IMR-90 (cell line): ENCODE measurements at regions not wholly inside any gene's neighbourhood (a gene's known extent, or its start where the extent isn't known, plus 50 kb on each side); places are given as distances from the start of the nearest gene placed in this dataset.

Source experiments
- ATAC-seq: fragments of 200-7000 bp; cut with Tn5 transposase; 2 replicates; pipeline ENCODE4 v1.9.1; 2020; ENCODE audit warnings: low read depth, mild to moderate bottlenecking, moderate library complexity
- BruUV-seq: library from RNA; stranded (reverse); fragments of 400-500 nt; replicated peaks from 2 replicates; lab custom pipeline; 2021; lab: Mats Ljungman, UMichigan
- CTCF ChIA-PET: fragments of 300-600 bp; formaldehyde crosslinking; extraction: SDS; loops from one replicate; lab custom pipeline; 2021; ENCODE audit warnings: antibody characterized with exemption; lab: Yijun Ruan, JAX
- POLR2A ChIA-PET: fragments of 300-600 bp; sonication (Branson Sonifier 250); formaldehyde crosslinking; loops from one replicate; lab custom pipeline; 2022; ENCODE audit warnings: antibody characterized with exemption; ENCODE audit not compliant: unreplicated experiment; lab: Charles Lee
- DNase-seq: peaks from one replicate; pipeline ENCODE4 v3.0.0; 2013
- H2AFZ ChIP-seq: replicated peaks from 2 replicates; pipeline ENCODE3; 2013; ENCODE audit warnings: low read length, mild to moderate bottlenecking; ENCODE audit not compliant: poor library complexity
- H2AK5ac ChIP-seq: 2 replicates; pipeline ENCODE4 v1.6.1; 2013; ENCODE audit warnings: low read depth, low read length, inconsistent platforms
- H2AK9ac ChIP-seq: replicated peaks from 2 replicates; pipeline ENCODE3; 2013; ENCODE audit warnings: mild to moderate bottlenecking, low read depth, low read length, moderate library complexity; ENCODE audit not compliant: poor library complexity
- H2BK120ac ChIP-seq: 2 replicates; pipeline ENCODE4 v1.6.1; 2013; ENCODE audit warnings: low read depth, low read length, inconsistent platforms
- H2BK15ac ChIP-seq: 3 replicates; pipeline ENCODE4 v1.6.1; 2013; ENCODE audit warnings: low read depth, low read length, inconsistent platforms
- H2BK20ac ChIP-seq: 2 replicates; pipeline ENCODE4 v1.6.1; 2013; ENCODE audit warnings: low read depth, mild to moderate bottlenecking, inconsistent platforms, low read length, moderate library complexity
- H2BK5ac ChIP-seq: 2 replicates; pipeline ENCODE4 v1.6.1; 2013; ENCODE audit warnings: mild to moderate bottlenecking, low read depth, low read length, inconsistent platforms; ENCODE audit not compliant: poor library complexity, severe bottlenecking
- H3K14ac ChIP-seq: replicated peaks from 2 replicates; pipeline ENCODE4 v1.6.1; 2013; ENCODE audit warnings: low read depth, low read length, inconsistent platforms
- H3K18ac ChIP-seq: 2 replicates; pipeline ENCODE4 v1.6.1; 2013; ENCODE audit warnings: low read depth, low read length, control low read depth
- H3K23ac ChIP-seq: 2 replicates; pipeline ENCODE4 v1.6.1; 2013; ENCODE audit warnings: low read depth, low read length, inconsistent platforms
- H3K27ac ChIP-seq: 2 replicates; pipeline ENCODE4 v1.5.1; 2013; ENCODE audit warnings: mild to moderate bottlenecking, control low read depth, low read length; ENCODE audit not compliant: insufficient read depth
- H3K27me3 ChIP-seq: 2 replicates; pipeline ENCODE4 v1.6.1; 2013; ENCODE audit warnings: low read length; ENCODE audit not compliant: control insufficient read depth, insufficient read depth
- H3K36me3 ChIP-seq: 2 replicates; pipeline ENCODE4 v1.6.1; 2013; ENCODE audit warnings: low read length, mixed read lengths; ENCODE audit not compliant: control insufficient read depth, insufficient read depth
- H3K4ac ChIP-seq: 2 replicates; pipeline ENCODE4 v1.6.1; 2013; ENCODE audit warnings: low read depth, low read length, inconsistent platforms
- H3K4me1 ChIP-seq: 2 replicates; pipeline ENCODE4 v1.6.1; 2013; ENCODE audit warnings: low read length, mixed read lengths; ENCODE audit not compliant: control insufficient read depth, insufficient read depth
- H3K4me2 ChIP-seq: 2 replicates; pipeline ENCODE4 v1.6.1; 2013; ENCODE audit warnings: low read depth, mild to moderate bottlenecking, control low read depth, low read length, moderate library complexity
- H3K4me3 ChIP-seq: 2 replicates; pipeline ENCODE4 v1.5.1; 2013; ENCODE audit warnings: low read depth, mild to moderate bottlenecking, control low read depth, low read length, moderate library complexity; ENCODE audit not compliant: insufficient read depth
- H3K56ac ChIP-seq: 2 replicates; pipeline ENCODE4 v1.6.1; 2013; ENCODE audit warnings: low read length, inconsistent platforms; ENCODE audit not compliant: insufficient read depth; ENCODE audit errors: extremely low read depth
- H3K79me1 ChIP-seq, 2 experiments: 2 replicates each; pipeline ENCODE4 v1.6.1; 2013; ENCODE audit warnings: low read length in 2 of 2, inconsistent platforms in 1 of 2, low read depth in 1 of 2
- H3K9ac ChIP-seq: 2 replicates; pipeline ENCODE4 v1.6.1; 2013; ENCODE audit warnings: low read depth, low read length, control low read depth
- H3K9me1 ChIP-seq: 2 replicates; pipeline ENCODE4 v1.6.1; 2013; ENCODE audit warnings: low read length, inconsistent platforms; ENCODE audit not compliant: insufficient read depth
- H3K9me3 ChIP-seq: 2 replicates; pipeline ENCODE4 v1.6.1; 2013; ENCODE audit warnings: low read length; ENCODE audit not compliant: control insufficient read depth, insufficient read depth
- H4K20me1 ChIP-seq: 2 replicates; pipeline ENCODE4 v1.6.1; 2013; ENCODE audit warnings: low read length, inconsistent platforms; ENCODE audit not compliant: insufficient read depth
- H4K5ac ChIP-seq: 2 replicates; pipeline ENCODE4 v1.6.1; 2013; ENCODE audit warnings: mild to moderate bottlenecking, low read depth, low read length, control low read depth
- H4K8ac ChIP-seq, 2 experiments: 2 replicates each; pipeline ENCODE4 v1.6.1; 2013; ENCODE audit warnings: low read depth in 2 of 2, low read length in 2 of 2, control low read depth in 1 of 2, inconsistent platforms in 1 of 2
- H4K91ac ChIP-seq: 2 replicates; pipeline ENCODE4 v1.6.1; 2013; ENCODE audit warnings: low read depth, low read length, inconsistent platforms; ENCODE audit not compliant: insufficient read depth
- CEBPB ChIP-seq: IDR thresholded peaks from 2 replicates; pipeline ENCODE4 v1.6.1; 2012; ENCODE audit warnings: low read depth, low read length, improper control_type of control experiment
- CTCF ChIP-seq: conservative IDR thresholded peaks from 2 replicates; pipeline ENCODE4 v1.5.1; 2012; ENCODE audit warnings: mild to moderate bottlenecking, low read depth, low read length, improper control_type of control experiment
- MAFK ChIP-seq: IDR thresholded peaks from 2 replicates; pipeline ENCODE4 v1.6.1; 2012; ENCODE audit warnings: low read depth, low read length, improper control_type of control experiment
- MAZ ChIP-seq: IDR thresholded peaks from 2 replicates; pipeline ENCODE4 v1.6.1; 2012; ENCODE audit warnings: low read depth, mild to moderate bottlenecking, low read length, improper control_type of control experiment, moderate library complexity, borderline replicate concordance
- MXI1 ChIP-seq: IDR thresholded peaks from 2 replicates; pipeline ENCODE4 v1.6.1; 2012; ENCODE audit warnings: low read depth, mild to moderate bottlenecking, low read length, moderate library complexity, borderline replicate concordance
- RAD21 ChIP-seq: IDR thresholded peaks from 2 replicates; pipeline ENCODE4 v1.6.1; 2012; ENCODE audit warnings: low read length, improper control_type of control experiment
- RCOR1 ChIP-seq: IDR thresholded peaks from 2 replicates; pipeline ENCODE4 v1.6.1; 2012; ENCODE audit warnings: mild to moderate bottlenecking, low read length, improper control_type of control experiment; ENCODE audit not compliant: insufficient replicate concordance
- RFX5 ChIP-seq: IDR thresholded peaks from 2 replicates; pipeline ENCODE4 v1.8.0; 2012; ENCODE audit warnings: low read depth, mild to moderate bottlenecking, low read length, moderate library complexity
- SMC3 ChIP-seq: fragments of 150-350 bp; IDR thresholded peaks from 2 replicates; pipeline ENCODE4 v1.6.1; 2016; ENCODE audit warnings: low read depth, mild to moderate bottlenecking, antibody characterized with exemption, low read length, moderate library complexity
- USF2 ChIP-seq: fragments of 150-350 bp; IDR thresholded peaks from 2 replicates; pipeline ENCODE4 v1.6.1; 2017; ENCODE audit warnings: mild to moderate bottlenecking, antibody characterized with exemption, low read length, low read depth
- WGBS, 2 experiments: methylation state at CpG; one replicate each; pipeline versions ENCODE4 v1.1.5 to v1.1.7; 2013; ENCODE audit warnings: missing lambda C conversion rate in 2 of 2; ENCODE audit not compliant: insufficient read length in 1 of 2; ENCODE audit errors: extremely low coverage in 2 of 2; 5-methylcytosine and 5-hydroxymethylcytosine counted together
- dilution Hi-C: fragments of 300-500 bp; cut with HindIII; formaldehyde crosslinking; loops from one replicate; pipeline ENCODE4 v1.14.3; 2018; ENCODE audit warnings: low sequenced_read_pairs; ENCODE audit not compliant: unreplicated experiment
- in situ Hi-C: fragments of 300-500 bp; cut with MboI; formaldehyde crosslinking; loops from 3 replicates; pipeline ENCODE4 v1.14.3; 2019; ENCODE audit warnings: low sequenced_read_pairs, inconsistent platforms, mixed read lengths
- intact Hi-C: fragments of 100-400 bp; cut with micrococcal nuclease; formaldehyde crosslinking; loops from 2 replicates; pipeline ENCODE4 v1.10.0; 2022

GRCh38 chr4:4918067-4918466 lies 58.6 kb downstream of the MSX1 start:
- Histone ChIP-seq H3K14ac (no peak overlapping the region), H3K4me3 (no peak overlapping the region), H3K9me3 (no peaks in the 10 kb centered on the region), H3K36me3 (no peaks in the 10 kb centered on the region), H2BK5ac (no peak overlapping the region), H3K4me2 (no peak overlapping the region), H3K79me1 (no peaks in the 10 kb centered on the region), H3K9me1 (no peaks in the 10 kb centered on the region), H2BK120ac (no peak overlapping the region), H3K23ac (no peak overlapping the region), H3K4me1 (no peaks in the 10 kb centered on the region), H3K56ac (no peak overlapping the region), H2AK5ac (no peak overlapping the region), H4K20me1 (no peaks in the 10 kb centered on the region), H4K8ac (no peak overlapping the region), H3K9ac (no peak overlapping the region), H2BK20ac (no peak overlapping the region), H3K4ac (no peak overlapping the region), H3K27ac (no peak overlapping the region), H3K18ac (no peak overlapping the region), H2AK9ac (no peak overlapping the region), H2AFZ (no peak overlapping the region), H4K91ac (no peak overlapping the region), H3K27me3 (no peaks in the 10 kb centered on the region; the same call in 1 of the 2 replicates), H4K5ac (no peak overlapping the region), H2BK15ac (no peak overlapping the region)
- ChIA-PET POLR2A (no interaction called here), CTCF (no interaction called here)
- TF ChIP-seq CEBPB = no peak
- TF ChIP-seq USF2 = no peak
- no peak for TF ChIP-seq RAD21
- no peak for TF ChIP-seq MXI1
- no peak for TF ChIP-seq CTCF
- no peak for TF ChIP-seq SMC3
- TF ChIP-seq RCOR1 = no peak
- no peak for TF ChIP-seq RFX5
- no peak for TF ChIP-seq MAFK
- no peak for TF ChIP-seq MAZ
- no peak for DNase-seq
- dilution Hi-C loops (no loop called here), in situ Hi-C loops (no loop called here), intact Hi-C loops (no loop called here)
- no CpG with 5 or more reads among the region's 2 CpGs for WGBS, 2 experiments
- no TSS peak for BruUV-seq
- no peak for ATAC-seq
